SK-N-SH (cell line): ENCODE measurements at regions not wholly inside any gene's neighbourhood (a gene's known extent, or its start where the extent isn't known, plus 50 kb on each side); places are given as distances from the start of the nearest gene placed in this dataset.

ENCODE experiments used
- CTCF ChIA-PET: fragments of 300-600, 350-600 bp; formaldehyde crosslinking; extraction: SDS; loops from one replicate; lab custom pipeline; 2021; lab: Yijun Ruan, JAX
- POLR2A ChIA-PET: fragments of 350-600 bp; sonication (Branson Sonifier 250); formaldehyde crosslinking; extraction: SDS; loops from one replicate; lab custom pipeline; 2020; ENCODE audit warnings: antibody characterized with exemption, inconsistent platforms; lab: Yijun Ruan, JAX
- DNase-seq: peaks from one replicate; pipeline ENCODE4 v3.0.0; 2012
- H2AFZ ChIP-seq: fragments of 200-600 bp; sonication (generic); 2 replicates; pipeline ENCODE4 v1.8.1; 2016; ENCODE audit warnings: antibody characterized with exemption, mild to moderate bottlenecking, low read depth
- H3F3A ChIP-seq: fragments of 200-600 bp; sonication (generic); replicated peaks from 2 replicates; pipeline ENCODE3; 2016; ENCODE audit warnings: antibody characterized with exemption, mild to moderate bottlenecking; ENCODE audit not compliant: insufficient read depth
- H3K27ac ChIP-seq, 2 experiments: fragments of 200-500 bp in 1 of 2; fragments of 200-600 bp in 1 of 2; sonication (Bioruptor generic) in 1 of 2; sonication (generic), shearing (Covaris generic) in 1 of 2; 2 replicates each; pipeline versions ENCODE4 v1.5.1 to v1.6.1; 2014 to 2016; ENCODE audit warnings: low read depth in 2 of 2, inconsistent platforms in 1 of 2, low read length in 1 of 2, mild to moderate bottlenecking in 1 of 2, mixed read lengths in 1 of 2
- H3K27me3 ChIP-seq: fragments of 200-600 bp; sonication (generic), shearing (Covaris generic); 2 replicates; pipeline ENCODE4 v1.6.1; 2016; ENCODE audit warnings: mixed run types; ENCODE audit not compliant: insufficient read depth
- H3K36me3 ChIP-seq, 2 experiments: fragments of 200-500 bp in 1 of 2; fragments of 200-600 bp in 1 of 2; sonication (Bioruptor generic) in 1 of 2; sonication (generic) in 1 of 2; replicated peaks in 1 of 2; 2 replicates each; pipeline versions ENCODE3 to v1.5.1; 2014 to 2016; ENCODE audit warnings: low read length in 1 of 2, mild to moderate bottlenecking in 1 of 2; ENCODE audit not compliant: insufficient read depth in 2 of 2, control insufficient read depth in 1 of 2
- H3K4me1 ChIP-seq, 2 experiments: fragments of 200-500 bp in 1 of 2; fragments of 200-600 bp in 1 of 2; sonication (Bioruptor generic) in 1 of 2; sonication (generic), shearing (Covaris generic) in 1 of 2; 2 replicates each; pipeline versions ENCODE4 v1.5.1 to v1.6.1; 2014 to 2016; ENCODE audit warnings: low read depth in 1 of 2, low read length in 1 of 2, mixed run types in 1 of 2; ENCODE audit not compliant: insufficient read depth in 2 of 2, control insufficient read depth in 1 of 2
- H3K4me2 ChIP-seq: fragments of 200-600 bp; sonication (generic), shearing (Covaris generic); 2 replicates; pipeline ENCODE4 v1.6.1; 2017; ENCODE audit warnings: mixed run types
- H3K4me3 ChIP-seq, 2 experiments: fragments of 200-500 bp in 1 of 2; fragments of 200-600 bp in 1 of 2; sonication (Bioruptor generic) in 1 of 2; sonication (generic), shearing (Covaris generic) in 1 of 2; 2 replicates each; pipeline versions ENCODE4 v1.5.1 to v1.8.1; 2014 to 2016; ENCODE audit warnings: low read depth in 2 of 2, inconsistent platforms in 1 of 2, low read length in 1 of 2, mild to moderate bottlenecking in 1 of 2, mixed read lengths in 1 of 2, moderate library complexity in 1 of 2
- H3K79me2 ChIP-seq: fragments of 200-600 bp; sonication (generic); 2 replicates; pipeline ENCODE4 v1.8.1; 2017; ENCODE audit warnings: mild to moderate bottlenecking; ENCODE audit not compliant: insufficient read depth
- H3K9ac ChIP-seq: fragments of 200-600 bp; sonication (generic); 2 replicates; pipeline ENCODE4 v1.6.1; 2017; ENCODE audit warnings: mixed run types
- H3K9me2 ChIP-seq: fragments of 200-600 bp; sonication (generic); 2 replicates; pipeline ENCODE4 v1.6.1; 2017; ENCODE audit warnings: mixed run types
- H3K9me3 ChIP-seq: fragments of 200-600 bp; sonication (generic); 2 replicates; pipeline ENCODE4 v1.6.1; 2017; ENCODE audit warnings: mixed run types, mild to moderate bottlenecking, moderate library complexity
- H4K20me1 ChIP-seq: fragments of 200-600 bp; sonication (generic); 2 replicates; pipeline ENCODE4 v1.6.1; 2017; ENCODE audit warnings: mild to moderate bottlenecking, mixed run types; ENCODE audit not compliant: insufficient read depth
- ELF1 ChIP-seq: IDR thresholded peaks from 2 replicates; pipeline ENCODE4 v1.4.0; 2012
- EZH2phosphoT487 ChIP-seq: fragments of 200-600 bp; sonication (generic); IDR thresholded peaks from 2 replicates; pipeline ENCODE4 v1.6.1; 2017; ENCODE audit warnings: low read depth, mixed run types, mild to moderate bottlenecking, antibody characterized with exemption, moderate library complexity, borderline replicate concordance
- FOSL2 ChIP-seq: IDR thresholded peaks from 2 replicates; pipeline ENCODE4 v1.4.0; 2012; ENCODE audit warnings: low read depth, mild to moderate bottlenecking, moderate library complexity, borderline replicate concordance
- FOXJ3 ChIP-seq: sonication (generic); formaldehyde crosslinking; IDR thresholded peaks from 2 replicates; pipeline ENCODE4 v1.5.1; 2020; ENCODE audit warnings: mild to moderate bottlenecking, missing genetic modification reagents
- FOXM1 ChIP-seq: IDR thresholded peaks from 2 replicates; pipeline ENCODE4 v1.4.0; 2012; ENCODE audit warnings: low read depth, mild to moderate bottlenecking
- GABPA ChIP-seq: IDR thresholded peaks from 2 replicates; pipeline ENCODE4 v1.4.0; 2012; ENCODE audit warnings: low read depth, mild to moderate bottlenecking
- JUND ChIP-seq: IDR thresholded peaks from 2 replicates; pipeline ENCODE4 v1.4.0; 2012
- MEF2A ChIP-seq: IDR thresholded peaks from 2 replicates; pipeline ENCODE4 v1.4.0; 2012; ENCODE audit warnings: low read depth, borderline replicate concordance
- NFIC ChIP-seq: IDR thresholded peaks from 2 replicates; pipeline ENCODE4 v1.4.0; 2012; ENCODE audit warnings: borderline replicate concordance
- PBX3 ChIP-seq: IDR thresholded peaks from 2 replicates; pipeline ENCODE4; 2012
- RAD21 ChIP-seq: IDR thresholded peaks from 2 replicates; pipeline ENCODE4 v1.6.1; 2012; ENCODE audit warnings: mild to moderate bottlenecking, low read length
- RCOR1 ChIP-seq: fragments of 150-350 bp; IDR thresholded peaks from 2 replicates; pipeline ENCODE4 v1.6.1; 2017; ENCODE audit warnings: antibody characterized with exemption, low read length
- REST ChIP-seq: IDR thresholded peaks from 2 replicates; pipeline ENCODE4 v1.6.1; 2012; ENCODE audit warnings: mild to moderate bottlenecking, low read depth, low read length, moderate library complexity
- SIN3A ChIP-seq: IDR thresholded peaks from 2 replicates; pipeline ENCODE4 v1.6.1; 2012; ENCODE audit warnings: low read depth, mild to moderate bottlenecking, low read length, moderate library complexity, borderline replicate concordance
- SMC3 ChIP-seq: IDR thresholded peaks from 2 replicates; pipeline ENCODE4 v1.6.1; 2012; ENCODE audit warnings: low read depth, low read length, improper control_type of control experiment
- TAF1 ChIP-seq: IDR thresholded peaks from 2 replicates; pipeline ENCODE4 v1.6.1; 2012; ENCODE audit warnings: low read depth, mild to moderate bottlenecking, low read length, moderate library complexity, borderline replicate concordance
- TEAD4 ChIP-seq: IDR thresholded peaks from 2 replicates; pipeline ENCODE4 v1.4.0; 2012; ENCODE audit warnings: mild to moderate bottlenecking, borderline replicate concordance; ENCODE audit not compliant: insufficient read depth
- USF1 ChIP-seq: IDR thresholded peaks from 2 replicates; pipeline ENCODE4 v1.4.0; 2012; ENCODE audit warnings: low read depth, borderline replicate concordance
- WGBS: methylation state at CpG from one replicate; pipeline ENCODE4 v1.1.6; 2017; ENCODE audit warnings: low lambda C conversion rate; 5-methylcytosine and 5-hydroxymethylcytosine counted together
- TF ChIP-seq, protein P1 (sequence below): fragments of 150-350 bp; IDR thresholded peaks from 2 replicates; pipeline ENCODE4 v1.6.1; 2016; ENCODE audit warnings: mild to moderate bottlenecking, low read depth, low read length
- TF ChIP-seq, protein P2 (sequence below): IDR thresholded peaks from 2 replicates; pipeline ENCODE4 v1.4.0; 2012; ENCODE audit warnings: low read depth

DNA sequence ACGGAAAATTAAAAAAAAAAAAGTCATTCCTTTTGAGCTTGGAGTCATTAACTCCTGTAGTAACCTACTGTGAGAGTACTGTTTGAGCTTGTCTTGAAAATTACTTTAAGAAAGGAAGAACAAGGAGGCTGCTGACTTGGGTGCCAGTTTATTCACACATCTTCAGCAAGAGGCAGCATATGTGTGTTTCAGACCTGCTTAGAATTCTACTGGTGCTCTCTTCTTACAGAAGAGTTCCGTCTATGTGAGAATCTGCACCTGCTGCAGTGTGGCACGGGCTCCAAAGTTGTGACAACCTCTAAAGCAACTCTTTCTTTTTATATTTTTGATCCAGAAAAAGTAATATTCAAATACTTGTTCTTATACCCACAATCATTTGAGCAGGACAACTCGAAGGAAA lies 117.4 kb upstream of the SOX4 start:
- no peak overlapping the region for H3K4me3 ChIP-seq
- H2AFZ ChIP-seq: no peak overlapping the region
- POLR2A ChIA-PET: no interaction called here
- H3K27me3 ChIP-seq: no peaks in the 10 kb centered on the region; the same call in 1 of the 2 replicates
- no peaks in the 10 kb centered on the region for H3K9me3 ChIP-seq
- DNase-seq: no peak
- TF ChIP-seq, protein P1, sequence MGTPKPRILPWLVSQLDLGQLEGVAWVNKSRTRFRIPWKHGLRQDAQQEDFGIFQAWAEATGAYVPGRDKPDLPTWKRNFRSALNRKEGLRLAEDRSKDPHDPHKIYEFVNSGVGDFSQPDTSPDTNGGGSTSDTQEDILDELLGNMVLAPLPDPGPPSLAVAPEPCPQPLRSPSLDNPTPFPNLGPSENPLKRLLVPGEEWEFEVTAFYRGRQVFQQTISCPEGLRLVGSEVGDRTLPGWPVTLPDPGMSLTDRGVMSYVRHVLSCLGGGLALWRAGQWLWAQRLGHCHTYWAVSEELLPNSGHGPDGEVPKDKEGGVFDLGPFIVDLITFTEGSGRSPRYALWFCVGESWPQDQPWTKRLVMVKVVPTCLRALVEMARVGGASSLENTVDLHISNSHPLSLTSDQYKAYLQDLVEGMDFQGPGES: no peak
- TF ChIP-seq USF1 (no peak), ELF1 (no peak), REST (no peak), TEAD4 (no peak), EZH2phosphoT487 (no peak), FOXJ3 (CRISPR knock-in tag) (no peak), FOXM1 (no peak), TAF1 (no peak), GABPA (no peak), PBX3 (no peak), RCOR1 (no peak), RAD21 (no peak), MEF2A (no peak), SIN3A (no peak), SMC3 (no peak), NFIC (no peak), FOSL2 (no peak), JUND (no peak)
- TF ChIP-seq, protein P2, sequence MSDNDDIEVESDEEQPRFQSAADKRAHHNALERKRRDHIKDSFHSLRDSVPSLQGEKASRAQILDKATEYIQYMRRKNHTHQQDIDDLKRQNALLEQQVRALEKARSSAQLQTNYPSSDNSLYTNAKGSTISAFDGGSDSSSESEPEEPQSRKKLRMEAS: no peak
- no peaks in the 10 kb centered on the region for H3K79me2 ChIP-seq
- no peak overlapping the region for H3K4me2 ChIP-seq
- H3K9ac ChIP-seq: no peak overlapping the region
- no peaks in the 10 kb centered on the region for H4K20me1 ChIP-seq
- no peaks in the 10 kb centered on the region for H3K9me2 ChIP-seq
- 54% methylated on average over 4 of the region's 4 CpGs for WGBS
- H3K36me3 ChIP-seq: no peaks in the 10 kb centered on the region
- no peak overlapping the region for H3K27ac ChIP-seq
- H3F3A ChIP-seq: no peaks in the 10 kb centered on the region
- peaks cover 0 to 16% of the 10 kb centered on the region in 2 experiments; a peak in 2 of 4 replicates for H3K4me1 ChIP-seq
- CTCF ChIA-PET: no interaction called here
